Naive thymus-derived CD4-positive, alpha-beta T cell (primary cell): ENCODE measurements at regions not wholly inside any gene's neighbourhood (a gene's known extent, or its start where the extent isn't known, plus 50 kb on each side); places are given as distances from the start of the nearest gene placed in this dataset.

ENCODE experiments used
- ATAC-seq: fragments of 150-1000 bp; cut with Tn5 transposase; 2 replicates; pipeline ENCODE4 v1.10.0; 2021; ENCODE audit warnings: mild to moderate bottlenecking, moderate library complexity
- CTCF ChIA-PET: fragments of 350-600 bp; sonication (Branson Sonifier 250); formaldehyde crosslinking; loops from one replicate; lab custom pipeline; 2021; ENCODE audit warnings: antibody characterized with exemption; lab: Charles Lee
- POLR2A ChIA-PET: fragments of 350-600 bp; sonication (Branson Sonifier 250); formaldehyde crosslinking; loops from one replicate; lab custom pipeline; 2021; ENCODE audit warnings: antibody characterized with exemption, inconsistent platforms; lab: Charles Lee
- DNase-seq, 9 donors: peaks; one replicate each; pipeline versions ENCODE4 v3.0.0 to v3.0.0-alpha.2; 2020 to 2022; ENCODE audit warnings: mixed read lengths in 1 of 9
- H3K27ac ChIP-seq: one replicate; pipeline ENCODE4 v1.7.0; 2013; ENCODE audit warnings: mild to moderate bottlenecking, low read depth, low read length, moderate library complexity
- H3K27me3 ChIP-seq, 2 donors: one replicate each; pipeline ENCODE4 v1.7.0; 2013; ENCODE audit warnings: low read length in 2 of 2, mild to moderate bottlenecking in 2 of 2, moderate library complexity in 2 of 2; ENCODE audit not compliant: control insufficient read depth in 2 of 2, insufficient read depth in 2 of 2
- H3K36me3 ChIP-seq, 3 experiments: 1 replicate in 2 of 3; 2 replicates in 1 of 3; pipeline ENCODE4 v1.7.0; 2013; ENCODE audit warnings: low read length in 3 of 3, mild to moderate bottlenecking in 3 of 3, moderate library complexity in 1 of 3; ENCODE audit not compliant: insufficient read depth in 3 of 3, control insufficient read depth in 2 of 3
- H3K4me1 ChIP-seq, 2 donors: one replicate each; pipeline ENCODE4 v1.7.0; 2013; ENCODE audit warnings: low read length in 2 of 2, mild to moderate bottlenecking in 2 of 2, moderate library complexity in 1 of 2; ENCODE audit not compliant: control insufficient read depth in 2 of 2, insufficient read depth in 2 of 2
- H3K4me3 ChIP-seq: 2 replicates; pipeline ENCODE4 v1.7.0; 2013; ENCODE audit warnings: mild to moderate bottlenecking, low read length
- H3K9me3 ChIP-seq, 3 experiments: 1 replicate in 2 of 3; 2 replicates in 1 of 3; pipeline ENCODE4 v1.7.0; 2013; ENCODE audit warnings: low read length in 3 of 3; ENCODE audit not compliant: control insufficient read depth in 2 of 3
- H3K27ac Mint-ChIP-seq, 9 donors: one replicate each; pipeline ENCODE4 v1.8.0; 2020 to 2022; ENCODE audit warnings: mixed read lengths in 9 of 9, mild to moderate bottlenecking in 8 of 9, moderate library complexity in 5 of 9, inconsistent platforms in 2 of 9
- H3K27me3 Mint-ChIP-seq, 5 donors: one replicate each; pipeline ENCODE4 v1.8.0; 2021 to 2022; ENCODE audit warnings: mixed read lengths in 5 of 5, mild to moderate bottlenecking in 1 of 5
- H3K36me3 Mint-ChIP-seq, 5 donors: one replicate each; pipeline ENCODE4 v1.8.0; 2020 to 2022; ENCODE audit warnings: mixed read lengths in 5 of 5, mild to moderate bottlenecking in 3 of 5, inconsistent platforms in 1 of 5
- H3K4me1 Mint-ChIP-seq, 7 donors: one replicate each; pipeline ENCODE4 v1.8.0; 2020 to 2022; ENCODE audit warnings: mixed read lengths in 7 of 7, mild to moderate bottlenecking in 3 of 7, inconsistent platforms in 1 of 7
- H3K4me3 Mint-ChIP-seq, 10 donors: one replicate each; pipeline ENCODE4 v1.8.0; 2020 to 2022; ENCODE audit warnings: mild to moderate bottlenecking in 10 of 10, mixed read lengths in 10 of 10, moderate library complexity in 6 of 10, inconsistent platforms in 2 of 10
- H3K9me3 Mint-ChIP-seq, 11 donors: one replicate each; pipeline ENCODE4 v1.8.0; 2020 to 2022; ENCODE audit warnings: mixed read lengths in 11 of 11, mild to moderate bottlenecking in 4 of 11, inconsistent platforms in 1 of 11, moderate library complexity in 1 of 11
- intact Hi-C, 2 donors: fragments of 100-400 bp; cut with micrococcal nuclease; formaldehyde crosslinking; loops; one replicate each; pipeline ENCODE4 v1.15.1; 2023

DNA sequence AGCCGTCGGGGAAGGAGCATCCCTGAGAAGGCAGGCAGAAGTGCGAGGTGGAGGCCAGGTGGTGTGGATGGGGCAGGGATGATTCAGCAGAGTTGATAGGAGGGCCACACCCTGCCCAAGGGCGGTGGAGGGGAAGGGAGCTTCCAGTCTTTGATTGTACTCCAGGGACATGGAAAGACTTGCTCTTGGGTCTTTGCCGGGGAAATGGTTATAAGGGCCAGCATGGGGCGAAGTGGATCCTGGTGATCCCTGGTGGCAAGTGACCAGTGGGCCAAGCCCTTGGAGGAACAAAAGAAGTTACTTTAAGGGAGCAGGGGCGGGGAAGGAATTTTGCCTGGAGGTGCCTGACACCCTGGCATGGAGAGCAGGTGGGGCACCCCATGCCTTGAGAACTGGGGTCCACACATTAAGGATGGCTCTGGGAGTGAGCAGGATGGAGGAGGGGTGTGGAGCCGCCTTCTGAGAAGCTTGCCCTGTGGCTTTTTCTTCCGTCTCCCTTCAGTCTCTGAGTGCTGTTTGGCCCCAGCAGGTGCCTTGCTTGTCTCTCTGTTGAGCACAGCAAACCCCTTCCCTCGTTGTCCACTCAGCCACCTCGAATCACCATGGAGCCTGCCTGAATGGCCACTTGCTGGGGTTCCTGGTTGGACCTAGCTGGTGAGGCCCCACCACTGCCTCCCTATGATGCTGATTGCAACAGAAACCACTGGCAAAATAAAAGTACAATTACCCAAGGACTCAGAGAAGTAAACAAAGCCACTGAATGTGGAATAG, 83.9 kb downstream of the RAMP3 start:
- no peaks in the 10 kb centered on the region for H3K9me3 ChIP-seq
- peaks cover 0 to 10% (median 0%) of the 10 kb centered on the region in 7 donors for H3K4me1 Mint-ChIP-seq
- H3K36me3 Mint-ChIP-seq = no peaks in the 10 kb centered on the region
- no peaks in the 10 kb centered on the region for H3K4me1 ChIP-seq
- intact Hi-C loops = no loop called here
- H3K9me3 Mint-ChIP-seq = peaks cover 0 to 5% (median 0%) of the 10 kb centered on the region in 11 donors
- H3K27ac Mint-ChIP-seq = no peak overlapping the region
- H3K27ac ChIP-seq = no peak overlapping the region
- no peak for ATAC-seq
- H3K4me3 ChIP-seq = no peak overlapping the region
- H3K27me3 ChIP-seq = peaks cover 0 to 5% of the 10 kb centered on the region in 2 donors
- POLR2A ChIA-PET = no interaction called here
- no peak overlapping the region for H3K4me3 Mint-ChIP-seq
- no peaks in the 10 kb centered on the region for H3K36me3 ChIP-seq
- CTCF ChIA-PET = no interaction called here
- no peak for DNase-seq
- peaks cover 38 to 53% (median 48%) of the 10 kb centered on the region in 5 donors for H3K27me3 Mint-ChIP-seq

DNA sequence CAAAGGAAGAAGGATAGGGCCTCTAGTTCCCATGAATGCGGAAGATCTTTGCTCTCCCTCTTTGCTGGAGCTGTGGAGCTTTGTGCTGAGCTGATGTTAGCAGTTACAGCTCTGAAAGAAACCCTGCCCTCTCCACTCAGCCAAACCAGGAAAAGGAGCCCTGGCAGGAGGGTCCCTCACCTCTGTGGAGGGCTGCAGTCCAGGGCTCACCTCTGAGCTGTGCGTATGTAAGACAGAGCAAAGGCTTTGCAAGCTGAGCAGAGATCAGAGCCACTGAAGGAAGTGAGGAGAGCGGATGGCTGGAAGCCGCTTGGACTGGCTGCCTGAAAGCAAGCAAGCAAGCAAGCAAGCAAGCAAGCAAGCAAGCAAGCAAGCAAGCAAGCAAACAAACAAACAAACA, 84.7 kb downstream of the RAMP3 start:
- no peak overlapping the region for H3K4me3 ChIP-seq
- DNase-seq = no peak
- ATAC-seq = no peak
- H3K27me3 ChIP-seq = peaks cover 0 to 5% of the 10 kb centered on the region in 2 donors
- no peaks in the 10 kb centered on the region for H3K9me3 ChIP-seq
- peaks cover 0 to 3% (median 0%) of the 10 kb centered on the region in 5 donors for H3K36me3 Mint-ChIP-seq
- H3K9me3 Mint-ChIP-seq = peaks cover 0 to 13% (median 5%) of the 10 kb centered on the region in 11 donors
- peaks cover 44 to 59% (median 53%) of the 10 kb centered on the region in 5 donors for H3K27me3 Mint-ChIP-seq
- ChIA-PET POLR2A (no interaction called here), CTCF (no interaction called here)
- no peak overlapping the region for H3K27ac Mint-ChIP-seq
- H3K36me3 ChIP-seq = no peaks in the 10 kb centered on the region
- no peak overlapping the region for H3K4me3 Mint-ChIP-seq
- intact Hi-C loops = no loop called here
- H3K4me1 Mint-ChIP-seq = peaks cover 0 to 11% (median 0%) of the 10 kb centered on the region in 7 donors
- no peaks in the 10 kb centered on the region for H3K4me1 ChIP-seq
- no peak overlapping the region for H3K27ac ChIP-seq

- POLR2A ChIA-PET = no interaction called here
- intact Hi-C loops = no loop called here
- peaks cover 0 to 17% (median 8%) of the 10 kb centered on the region in 11 donors for H3K9me3 Mint-ChIP-seq
Observed at GRCh38 chr7:45242698-45243097, 85.1 kb downstream of the RAMP3 start.

DNA sequence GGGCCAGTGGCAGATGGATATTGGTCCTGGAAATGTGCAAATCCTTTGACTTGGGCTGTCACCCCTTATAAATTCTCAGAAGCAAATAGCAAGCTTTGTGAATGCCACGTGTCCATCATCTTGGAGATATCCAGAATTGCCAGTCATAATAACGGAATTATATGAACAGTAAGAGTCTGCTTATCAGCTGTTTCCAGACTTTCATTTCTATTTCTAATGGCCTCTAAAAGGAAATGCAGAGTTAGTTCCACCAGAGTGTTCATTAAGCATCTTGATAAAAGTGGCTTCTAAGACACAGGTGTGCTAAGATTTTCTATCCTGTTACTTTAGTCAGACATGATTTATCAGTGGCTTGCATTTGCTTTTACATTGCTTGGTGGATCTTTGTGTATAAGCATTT, 87.4 kb downstream of the RAMP3 start:
- POLR2A ChIA-PET = no interaction called here
- no peak for ATAC-seq
- Histone ChIP-seq H3K27ac (no peak overlapping the region), H3K4me3 (no peak overlapping the region), H3K4me1 (no peaks in the 10 kb centered on the region), H3K27me3 (peaks cover 3 to 5% of the 10 kb centered on the region in 2 donors), H3K36me3 (no peaks in the 10 kb centered on the region), H3K9me3 (no peaks in the 10 kb centered on the region)
- H3K27me3 Mint-ChIP-seq = peaks cover 51 to 59% (median 56%) of the 10 kb centered on the region in 5 donors
- peaks cover 0 to 25% (median 8%) of the 10 kb centered on the region in 11 donors for H3K9me3 Mint-ChIP-seq
- H3K27ac Mint-ChIP-seq = no peak overlapping the region
- CTCF ChIA-PET = no interaction called here
- intact Hi-C loops = no loop called here
- no peak for DNase-seq
- peaks cover 0 to 5% (median 0%) of the 10 kb centered on the region in 5 donors for H3K36me3 Mint-ChIP-seq
- no peak overlapping the region for H3K4me3 Mint-ChIP-seq
- H3K4me1 Mint-ChIP-seq = peaks cover 0 to 11% (median 0%) of the 10 kb centered on the region in 7 donors

More at GRCh38 chr7:45242698-45243097, 85.1 kb downstream of the RAMP3 start:
- peaks cover 0 to 5% of the 10 kb centered on the region in 2 donors for H3K27me3 ChIP-seq
- no peak for DNase-seq
- H3K4me1 Mint-ChIP-seq = peaks cover 0 to 11% (median 0%) of the 10 kb centered on the region in 7 donors
- no peak for ATAC-seq
- H3K4me3 ChIP-seq = no peak overlapping the region
- H3K4me3 Mint-ChIP-seq = no peak overlapping the region
- H3K27me3 Mint-ChIP-seq = peaks cover 47 to 64% (median 56%) of the 10 kb centered on the region in 5 donors
- H3K27ac Mint-ChIP-seq = no peak overlapping the region
- no peaks in the 10 kb centered on the region for H3K4me1 ChIP-seq
- H3K36me3 Mint-ChIP-seq = peaks cover 0 to 5% (median 0%) of the 10 kb centered on the region in 5 donors
- CTCF ChIA-PET = no interaction called here
- H3K9me3 ChIP-seq = no peaks in the 10 kb centered on the region
- H3K36me3 ChIP-seq = no peaks in the 10 kb centered on the region
- no peak overlapping the region for H3K27ac ChIP-seq

- peaks cover 3 to 5% of the 10 kb centered on the region in 2 donors for H3K27me3 ChIP-seq
- no peaks in the 10 kb centered on the region for H3K4me1 ChIP-seq
- intact Hi-C loops = no loop called here
- H3K9me3 Mint-ChIP-seq = peaks cover 0 to 25% (median 8%) of the 10 kb centered on the region in 11 donors
- CTCF ChIA-PET = no interaction called here
- POLR2A ChIA-PET = no interaction called here
- no peak overlapping the region for H3K4me3 ChIP-seq
- no peaks in the 10 kb centered on the region for H3K36me3 ChIP-seq
- no peak overlapping the region for H3K27ac ChIP-seq
- peaks cover 41 to 58% (median 51%) of the 10 kb centered on the region in 5 donors for H3K27me3 Mint-ChIP-seq
- peaks cover 0 to 5% (median 0%) of the 10 kb centered on the region in 5 donors for H3K36me3 Mint-ChIP-seq
- DNase-seq (no peak), ATAC-seq (no peak)
- H3K4me1 Mint-ChIP-seq = peaks cover 0 to 9% (median 0%) of the 10 kb centered on the region in 7 donors
- H3K27ac Mint-ChIP-seq = no peak overlapping the region
- no peaks in the 10 kb centered on the region for H3K9me3 ChIP-seq
- no peak overlapping the region for H3K4me3 Mint-ChIP-seq
Observed at GRCh38 chr7:45246339-45246738, 88.7 kb downstream of the RAMP3 start.

- Mint-ChIP-seq H3K27me3 (peaks cover 26 to 43% (median 41%) of the 10 kb centered on the region in 5 donors), H3K9me3 (peaks cover 0 to 13% (median 3%) of the 10 kb centered on the region in 11 donors), H3K27ac (no peak overlapping the region), H3K4me1 (peaks cover 0 to 3% (median 0%) of the 10 kb centered on the region in 7 donors), H3K4me3 (no peak overlapping the region), H3K36me3 (peaks cover 0 to 3% (median 0%) of the 10 kb centered on the region in 5 donors)
- no peak for ATAC-seq
- Histone ChIP-seq H3K4me1 (no peaks in the 10 kb centered on the region), H3K4me3 (no peak overlapping the region), H3K27ac (no peak overlapping the region), H3K9me3 (no peaks in the 10 kb centered on the region), H3K36me3 (no peaks in the 10 kb centered on the region), H3K27me3 (peaks cover 0 to 3% of the 10 kb centered on the region in 2 donors)
- POLR2A ChIA-PET = no interaction called here
- intact Hi-C loops = no loop called here
- DNase-seq = no peak
- CTCF ChIA-PET = no interaction called here
Observed at GRCh38 chr7:45252248-45252647, 94.7 kb downstream of the RAMP3 start.
